ENCODE measurements at regions not wholly inside any gene's neighbourhood (a gene's known extent, or its start where the extent isn't known, plus 50 kb on each side); places are given as distances from the start of the nearest gene placed in this dataset.

DNA sequence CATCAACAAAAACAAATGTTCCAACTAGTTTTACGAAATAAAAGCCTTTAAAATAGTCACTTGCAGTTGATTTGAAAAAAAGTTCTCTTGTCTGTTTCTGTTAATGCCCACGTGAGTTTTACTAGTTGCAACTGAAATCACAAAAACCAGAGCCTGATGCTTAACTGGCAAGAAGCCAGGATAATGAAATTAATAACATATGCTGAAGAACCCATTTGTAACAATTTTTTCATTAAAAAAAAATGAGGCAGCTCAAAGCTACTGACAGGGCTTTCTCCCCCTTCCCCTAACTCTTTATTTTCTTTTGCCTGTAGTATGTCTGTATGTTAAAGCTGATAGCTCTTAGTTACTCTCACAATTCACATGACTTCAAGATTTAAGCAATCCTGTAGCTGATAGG lies 132.7 kb upstream of the EYA4 start:
- Histone ChIP-seq H3K4me3 (ENCODE audit: low read depth, low read length, poor library complexity, severe bottlenecking) (no peak overlapping the region), H4K20me1 (ENCODE audit: insufficient read depth, low read length) (no peaks in the 10 kb centered on the region), H3K36me3 (ENCODE audit: insufficient read depth, low read length) (no peaks in the 10 kb centered on the region), H3K27ac (ENCODE audit: low read depth, low read length, poor library complexity, severe bottlenecking) (no peak overlapping the region), H3F3A (ENCODE audit: insufficient read depth, low read length) (no peaks in the 10 kb centered on the region), H3K79me2 (ENCODE audit: insufficient read depth, low read length) (no peaks in the 10 kb centered on the region), H3K9ac (ENCODE audit: low read length) (no peak overlapping the region), H3K4me2 (ENCODE audit: low read length) (no peak overlapping the region), H3K9me3 (ENCODE audit: low read length) (no peaks in the 10 kb centered on the region), H2AFZ (ENCODE audit: low read length) (no peak overlapping the region), H3K4me1 (ENCODE audit: insufficient read depth, low read length, severe bottlenecking) (no peaks in the 10 kb centered on the region), H3K9me2 (ENCODE audit: low read depth, low read length) (no peaks in the 10 kb centered on the region), H3K27me3 (ENCODE audit: insufficient read depth, low read length) (no peaks in the 10 kb centered on the region)
- no peak for TF ChIP-seq EZH2 (IDR thresholded peaks at IDR 0.05; ENCODE audit: borderline replicate concordance, low read length)
- TF ChIP-seq, protein P1, sequence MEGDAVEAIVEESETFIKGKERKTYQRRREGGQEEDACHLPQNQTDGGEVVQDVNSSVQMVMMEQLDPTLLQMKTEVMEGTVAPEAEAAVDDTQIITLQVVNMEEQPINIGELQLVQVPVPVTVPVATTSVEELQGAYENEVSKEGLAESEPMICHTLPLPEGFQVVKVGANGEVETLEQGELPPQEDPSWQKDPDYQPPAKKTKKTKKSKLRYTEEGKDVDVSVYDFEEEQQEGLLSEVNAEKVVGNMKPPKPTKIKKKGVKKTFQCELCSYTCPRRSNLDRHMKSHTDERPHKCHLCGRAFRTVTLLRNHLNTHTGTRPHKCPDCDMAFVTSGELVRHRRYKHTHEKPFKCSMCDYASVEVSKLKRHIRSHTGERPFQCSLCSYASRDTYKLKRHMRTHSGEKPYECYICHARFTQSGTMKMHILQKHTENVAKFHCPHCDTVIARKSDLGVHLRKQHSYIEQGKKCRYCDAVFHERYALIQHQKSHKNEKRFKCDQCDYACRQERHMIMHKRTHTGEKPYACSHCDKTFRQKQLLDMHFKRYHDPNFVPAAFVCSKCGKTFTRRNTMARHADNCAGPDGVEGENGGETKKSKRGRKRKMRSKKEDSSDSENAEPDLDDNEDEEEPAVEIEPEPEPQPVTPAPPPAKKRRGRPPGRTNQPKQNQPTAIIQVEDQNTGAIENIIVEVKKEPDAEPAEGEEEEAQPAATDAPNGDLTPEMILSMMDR (IDR thresholded peaks at IDR 0.05; ENCODE audit: low read length), result no peak

DNA sequence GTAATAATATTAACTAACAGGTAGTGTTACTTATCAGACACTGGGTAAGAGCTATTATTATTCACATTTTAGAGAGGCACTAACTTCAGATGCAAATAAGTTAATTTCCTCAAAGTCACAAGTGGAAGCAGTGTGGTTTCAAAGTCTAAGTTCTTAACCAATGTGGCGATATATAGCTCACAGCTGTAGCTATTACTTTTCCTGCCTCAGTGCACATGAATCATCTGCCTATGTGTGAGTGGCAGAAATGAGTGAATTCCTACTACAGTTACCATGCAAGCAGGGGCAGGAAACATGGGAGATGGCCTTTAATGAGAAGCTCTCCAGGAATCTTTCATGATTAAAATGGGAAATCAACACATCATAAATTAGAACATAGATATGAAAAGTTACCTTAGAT lies 126.2 kb upstream of the EYA4 start:
- H3K9me3 ChIP-seq (ENCODE audit: low read length), result no peaks in the 10 kb centered on the region
- H3K27me3 ChIP-seq (ENCODE audit: insufficient read depth, low read length), result no peaks in the 10 kb centered on the region
- no peaks in the 10 kb centered on the region for H3F3A ChIP-seq (ENCODE audit: insufficient read depth, low read length)
- no peak overlapping the region for H3K4me3 ChIP-seq (ENCODE audit: low read depth, low read length, poor library complexity, severe bottlenecking)
- H3K9ac ChIP-seq (ENCODE audit: low read length), result no peak overlapping the region
- no peaks in the 10 kb centered on the region for H3K36me3 ChIP-seq (ENCODE audit: insufficient read depth, low read length)
- H2AFZ ChIP-seq (ENCODE audit: low read length), result no peak overlapping the region
- no peaks in the 10 kb centered on the region for H3K9me2 ChIP-seq (ENCODE audit: low read depth, low read length)
- no peak overlapping the region for H3K27ac ChIP-seq (ENCODE audit: low read depth, low read length, poor library complexity, severe bottlenecking)
- H3K79me2 ChIP-seq (ENCODE audit: insufficient read depth, low read length), result no peaks in the 10 kb centered on the region
- H3K4me2 ChIP-seq (ENCODE audit: low read length), result no peak overlapping the region
- no peaks in the 10 kb centered on the region for H3K4me1 ChIP-seq (ENCODE audit: insufficient read depth, low read length, severe bottlenecking)
- H4K20me1 ChIP-seq (ENCODE audit: insufficient read depth, low read length), result no peaks in the 10 kb centered on the region
- no peak for TF ChIP-seq EZH2 (IDR thresholded peaks at IDR 0.05; ENCODE audit: borderline replicate concordance, low read length)
- TF ChIP-seq, protein P1 (IDR thresholded peaks at IDR 0.05; ENCODE audit: low read length), result no peak

DNA sequence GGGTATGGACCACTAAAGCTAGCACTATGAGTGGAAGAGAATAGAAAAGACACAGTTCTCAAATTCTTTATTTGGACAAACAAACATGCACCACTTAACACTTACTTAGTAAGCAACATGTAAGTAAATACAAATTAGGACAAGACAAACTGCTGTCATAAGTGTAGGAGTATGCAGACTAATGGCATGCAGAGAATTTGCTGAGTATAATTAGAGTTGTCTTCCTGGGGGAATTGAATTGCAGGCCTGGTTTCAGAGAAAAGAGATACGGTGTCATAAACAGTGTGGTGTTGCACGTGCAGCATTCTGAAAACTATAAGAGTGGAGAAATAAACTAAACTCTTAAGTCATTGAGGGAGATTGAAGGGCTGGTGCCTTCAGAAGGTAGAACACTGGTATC lies 125.2 kb upstream of the EYA4 start:
- Histone ChIP-seq H3K79me2 (ENCODE audit: insufficient read depth, low read length) (no peaks in the 10 kb centered on the region), H3K4me3 (ENCODE audit: low read depth, low read length, poor library complexity, severe bottlenecking) (no peak overlapping the region), H2AFZ (ENCODE audit: low read length) (no peak overlapping the region), H3K9ac (ENCODE audit: low read length) (no peak overlapping the region), H3K36me3 (ENCODE audit: insufficient read depth, low read length) (no peaks in the 10 kb centered on the region), H3K9me2 (ENCODE audit: low read depth, low read length) (no peaks in the 10 kb centered on the region), H3K27me3 (ENCODE audit: insufficient read depth, low read length) (no peaks in the 10 kb centered on the region), H3K9me3 (ENCODE audit: low read length) (no peaks in the 10 kb centered on the region), H4K20me1 (ENCODE audit: insufficient read depth, low read length) (no peaks in the 10 kb centered on the region), H3F3A (ENCODE audit: insufficient read depth, low read length) (no peaks in the 10 kb centered on the region), H3K4me1 (ENCODE audit: insufficient read depth, low read length, severe bottlenecking) (no peaks in the 10 kb centered on the region), H3K4me2 (ENCODE audit: low read length) (no peak overlapping the region), H3K27ac (ENCODE audit: low read depth, low read length, poor library complexity, severe bottlenecking) (no peak overlapping the region)
- TF ChIP-seq, protein P1 (IDR thresholded peaks at IDR 0.05; ENCODE audit: low read length), result no peak
- no peak for TF ChIP-seq EZH2 (IDR thresholded peaks at IDR 0.05; ENCODE audit: borderline replicate concordance, low read length)

Measured in OCI-LY1 (cell line).